ENCODE measurements at regions not wholly inside any gene's neighbourhood (a gene's known extent, or its start where the extent isn't known, plus 50 kb on each side); places are given as distances from the start of the nearest gene placed in this dataset.

DNA sequence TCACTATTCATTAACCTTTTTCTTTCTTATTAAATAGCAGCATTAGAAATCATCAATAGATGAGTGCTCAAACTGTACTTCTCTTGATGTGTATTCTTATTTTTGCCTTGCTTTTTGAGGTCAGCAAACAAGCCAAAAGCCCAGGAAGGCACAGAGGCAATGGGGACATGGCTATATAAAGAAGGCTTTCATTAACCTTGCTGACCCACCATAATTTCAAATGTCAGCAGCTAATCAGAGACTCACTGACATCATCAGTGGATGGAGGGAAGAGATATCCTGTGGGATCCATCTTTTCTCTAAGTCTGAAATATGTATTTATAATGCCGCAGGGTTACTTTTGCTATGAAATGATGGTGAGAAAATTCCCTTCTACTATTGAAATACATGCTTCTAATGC lies 1162.8 kb upstream of the ACVR2A start:
- Mint-ChIP-seq H3K4me1 (no peaks in the 10 kb centered on the region), H3K27me3 (ENCODE audit: low read depth) (no peaks in the 10 kb centered on the region), H3K36me3 (ENCODE audit: low read depth) (no peaks in the 10 kb centered on the region), H3K4me3 (no peak overlapping the region), H3K27ac (no peak overlapping the region), H3K9me3 (no peaks in the 10 kb centered on the region)
- TF ChIP-seq, protein P1, sequence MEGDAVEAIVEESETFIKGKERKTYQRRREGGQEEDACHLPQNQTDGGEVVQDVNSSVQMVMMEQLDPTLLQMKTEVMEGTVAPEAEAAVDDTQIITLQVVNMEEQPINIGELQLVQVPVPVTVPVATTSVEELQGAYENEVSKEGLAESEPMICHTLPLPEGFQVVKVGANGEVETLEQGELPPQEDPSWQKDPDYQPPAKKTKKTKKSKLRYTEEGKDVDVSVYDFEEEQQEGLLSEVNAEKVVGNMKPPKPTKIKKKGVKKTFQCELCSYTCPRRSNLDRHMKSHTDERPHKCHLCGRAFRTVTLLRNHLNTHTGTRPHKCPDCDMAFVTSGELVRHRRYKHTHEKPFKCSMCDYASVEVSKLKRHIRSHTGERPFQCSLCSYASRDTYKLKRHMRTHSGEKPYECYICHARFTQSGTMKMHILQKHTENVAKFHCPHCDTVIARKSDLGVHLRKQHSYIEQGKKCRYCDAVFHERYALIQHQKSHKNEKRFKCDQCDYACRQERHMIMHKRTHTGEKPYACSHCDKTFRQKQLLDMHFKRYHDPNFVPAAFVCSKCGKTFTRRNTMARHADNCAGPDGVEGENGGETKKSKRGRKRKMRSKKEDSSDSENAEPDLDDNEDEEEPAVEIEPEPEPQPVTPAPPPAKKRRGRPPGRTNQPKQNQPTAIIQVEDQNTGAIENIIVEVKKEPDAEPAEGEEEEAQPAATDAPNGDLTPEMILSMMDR (IDR thresholded peaks at IDR 0.05; ENCODE audit: unreplicated experiment in 3 of 3), result no peak

- no peak overlapping the region for H3K4me3 Mint-ChIP-seq
- no peaks in the 10 kb centered on the region for H3K4me1 Mint-ChIP-seq
- no peaks in the 10 kb centered on the region for H3K9me3 Mint-ChIP-seq
- no peak overlapping the region for H3K27ac Mint-ChIP-seq
- TF ChIP-seq, protein P1 (IDR thresholded peaks at IDR 0.05; ENCODE audit: unreplicated experiment in 3 of 3), result no peak
- H3K27me3 Mint-ChIP-seq (ENCODE audit: low read depth), result no peaks in the 10 kb centered on the region
- H3K36me3 Mint-ChIP-seq (ENCODE audit: low read depth), result no peaks in the 10 kb centered on the region
Observed at GRCh38 chr2:146678516-146678915, 1166.3 kb upstream of the ACVR2A start.

DNA sequence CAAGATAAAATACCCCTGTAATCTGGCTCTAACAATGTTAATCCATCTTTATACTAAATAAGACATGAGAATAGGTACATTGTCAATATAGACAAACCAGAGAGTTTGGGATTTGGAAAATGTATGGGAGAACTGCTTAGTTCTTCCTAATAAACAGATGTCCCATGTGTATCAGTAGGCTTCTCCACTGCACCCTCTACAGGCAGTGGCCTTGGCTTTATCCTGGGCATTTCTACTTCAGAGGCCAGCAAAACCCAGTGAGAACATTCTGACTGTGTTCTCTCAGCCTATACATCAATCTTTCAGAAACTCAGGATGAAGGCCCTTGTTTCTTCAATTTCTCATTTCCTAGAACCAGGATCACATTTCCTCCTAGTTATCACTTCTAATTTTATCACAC lies 1167.5 kb upstream of the ACVR2A start:
- Mint-ChIP-seq H3K4me1 (no peaks in the 10 kb centered on the region), H3K27ac (no peak overlapping the region), H3K9me3 (no peaks in the 10 kb centered on the region), H3K4me3 (no peak overlapping the region), H3K36me3 (ENCODE audit: low read depth) (no peaks in the 10 kb centered on the region), H3K27me3 (ENCODE audit: low read depth) (no peaks in the 10 kb centered on the region)
- TF ChIP-seq, protein P1 (IDR thresholded peaks at IDR 0.05; ENCODE audit: unreplicated experiment in 3 of 3), result no peak

GRCh38 chr2:146669735-146670134 lies 1175.1 kb upstream of the ACVR2A start:
- Mint-ChIP-seq H3K4me3 (no peak overlapping the region), H3K27me3 (ENCODE audit: low read depth) (no peaks in the 10 kb centered on the region), H3K36me3 (ENCODE audit: low read depth) (no peaks in the 10 kb centered on the region), H3K27ac (no peak overlapping the region), H3K9me3 (no peaks in the 10 kb centered on the region), H3K4me1 (no peaks in the 10 kb centered on the region)
- TF ChIP-seq, protein P1 (IDR thresholded peaks at IDR 0.05; ENCODE audit: unreplicated experiment in 3 of 3), result no peak

DNA sequence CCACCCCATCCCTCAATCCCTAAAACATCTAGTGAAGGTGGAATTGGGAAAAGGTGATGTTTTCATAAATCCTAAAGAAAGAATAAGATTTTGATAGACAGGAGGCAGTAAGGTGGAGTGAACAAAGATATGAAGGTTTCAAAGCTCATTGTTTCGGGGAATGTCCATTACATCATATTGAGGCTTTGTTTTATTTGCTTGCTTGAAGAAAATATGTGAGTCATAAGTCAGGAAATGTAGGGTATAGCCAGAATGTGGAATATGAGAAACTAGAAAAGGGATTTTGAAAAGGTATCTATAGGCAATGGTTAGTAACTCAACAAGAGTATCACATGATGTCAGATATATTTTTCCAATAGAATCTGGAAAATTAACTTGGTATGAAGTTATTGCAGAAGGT lies 1178.5 kb upstream of the ACVR2A start:
- no peak overlapping the region for H3K4me3 Mint-ChIP-seq
- TF ChIP-seq, protein P1 (IDR thresholded peaks at IDR 0.05; ENCODE audit: unreplicated experiment in 3 of 3), result no peak
- H3K4me1 Mint-ChIP-seq, result no peaks in the 10 kb centered on the region
- H3K9me3 Mint-ChIP-seq, result no peaks in the 10 kb centered on the region
- H3K36me3 Mint-ChIP-seq (ENCODE audit: low read depth), result no peaks in the 10 kb centered on the region
- H3K27me3 Mint-ChIP-seq (ENCODE audit: low read depth), result no peaks in the 10 kb centered on the region
- no peak overlapping the region for H3K27ac Mint-ChIP-seq

DNA sequence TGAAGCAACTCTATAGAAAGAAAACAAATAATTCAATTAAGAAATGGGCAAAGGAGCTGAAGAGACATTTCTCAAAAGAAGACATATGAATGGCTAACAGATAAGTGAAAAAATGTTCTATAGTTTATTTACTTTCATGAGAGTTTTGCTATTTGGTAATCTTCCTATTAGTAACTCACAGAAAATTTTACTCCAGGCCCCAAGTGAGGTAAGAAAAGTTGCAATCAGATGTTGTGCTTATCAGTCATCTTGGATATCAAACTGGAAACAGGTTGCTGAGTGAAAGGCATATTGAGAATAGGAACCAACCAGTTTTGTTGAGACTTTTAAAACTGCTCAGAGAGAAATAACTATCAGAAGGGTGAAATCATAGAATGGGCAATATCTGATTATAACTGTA lies 1179.0 kb upstream of the ACVR2A start:
- H3K36me3 Mint-ChIP-seq (ENCODE audit: low read depth), result no peaks in the 10 kb centered on the region
- H3K27me3 Mint-ChIP-seq (ENCODE audit: low read depth), result no peaks in the 10 kb centered on the region
- no peak overlapping the region for H3K4me3 Mint-ChIP-seq
- TF ChIP-seq, protein P1 (IDR thresholded peaks at IDR 0.05; ENCODE audit: unreplicated experiment in 3 of 3), result no peak
- H3K4me1 Mint-ChIP-seq, result no peaks in the 10 kb centered on the region
- no peak overlapping the region for H3K27ac Mint-ChIP-seq
- H3K9me3 Mint-ChIP-seq, result no peaks in the 10 kb centered on the region
